HG03108 (cell line): ENCODE measurements at regions not wholly inside any gene's neighbourhood (a gene's known extent, or its start where the extent isn't known, plus 50 kb on each side); places are given as distances from the start of the nearest gene placed in this dataset.
"Not testable (repeated sequence)": the region's sequence is repeated elsewhere in the genome, so short reads cannot be mapped to it uniquely, and the experiment has no call there.

Experiments used
- ATAC-seq: cut with Tn5 transposase; IDR thresholded peaks from one replicate; pipeline ENCODE4 v1.9.1; 2021; ENCODE audit warnings: moderate library complexity; ENCODE audit not compliant: unreplicated experiment

GRCh38 chr3:24545887-24546286, 51.2 kb upstream of the THRB start:
- ATAC-seq: no peak

- ATAC-seq: no peak
These were observed 53.6 kb upstream of the THRB start for GRCh38 chr3:24548278-24548677.

- ATAC-seq: no peak
These were observed 55.9 kb upstream of the THRB start for GRCh38 chr3:24550588-24550987.

DNA sequence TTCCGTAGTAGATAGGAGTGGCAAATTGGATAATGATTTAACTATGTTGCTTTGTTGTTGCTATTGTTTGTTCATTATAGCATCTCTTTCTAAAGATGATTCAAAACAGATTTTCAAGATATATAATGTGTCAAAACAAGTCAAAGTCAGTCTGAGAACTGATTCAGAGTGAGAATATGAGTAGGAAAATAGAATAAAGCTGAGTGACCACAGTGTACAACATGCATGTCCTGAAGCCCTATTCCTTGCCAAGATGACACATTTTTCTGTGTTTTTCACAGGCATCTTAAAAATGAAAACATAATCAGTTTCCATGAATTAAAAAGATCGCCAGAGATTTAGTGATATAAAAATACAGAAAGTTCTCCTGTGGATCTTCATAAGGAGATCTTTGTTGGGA, 57.0 kb upstream of the THRB start:
- ATAC-seq: no peak

DNA sequence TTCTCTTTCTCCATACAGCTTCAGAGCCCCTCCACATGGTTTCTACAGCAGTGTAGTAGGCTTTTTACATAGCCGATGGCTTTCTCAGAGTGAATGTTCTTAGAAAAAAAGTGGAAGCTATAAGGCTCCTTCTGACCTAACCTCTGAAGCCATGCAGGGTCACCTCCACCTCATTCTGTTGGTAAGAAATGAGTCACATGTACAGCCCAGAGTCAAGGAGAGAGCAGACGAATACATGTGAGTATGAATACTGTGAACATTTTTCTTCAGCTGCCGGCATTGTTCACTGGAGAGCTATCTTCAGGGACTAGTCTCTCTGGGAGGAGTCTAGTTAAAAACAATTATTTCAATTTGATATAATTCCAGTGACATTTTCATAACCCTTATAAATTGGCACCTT, 68.2 kb upstream of the THRB start:
- no peak for ATAC-seq

DNA sequence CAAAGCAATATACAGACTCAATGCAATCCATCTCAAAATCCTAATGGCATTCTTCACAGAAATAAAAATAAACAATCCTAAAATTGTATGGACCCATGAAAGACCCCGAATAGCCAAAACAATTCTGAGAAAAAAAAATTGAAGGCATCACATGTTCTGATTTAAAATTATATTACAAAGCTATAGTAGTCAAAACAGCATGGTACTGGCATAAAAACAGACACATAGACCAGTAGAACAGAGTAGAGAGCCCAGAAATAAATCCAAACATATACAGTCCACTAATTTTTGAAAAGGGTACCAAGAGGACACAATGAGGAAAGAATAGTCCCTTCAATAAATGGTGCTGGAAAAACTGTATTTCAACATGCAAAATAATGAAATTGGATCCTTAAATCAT, 70.4 kb upstream of the THRB start:
- ATAC-seq: no peak

- no peak for ATAC-seq
These were observed 71.0 kb upstream of the THRB start for GRCh38 chr3:24565656-24566055.

DNA sequence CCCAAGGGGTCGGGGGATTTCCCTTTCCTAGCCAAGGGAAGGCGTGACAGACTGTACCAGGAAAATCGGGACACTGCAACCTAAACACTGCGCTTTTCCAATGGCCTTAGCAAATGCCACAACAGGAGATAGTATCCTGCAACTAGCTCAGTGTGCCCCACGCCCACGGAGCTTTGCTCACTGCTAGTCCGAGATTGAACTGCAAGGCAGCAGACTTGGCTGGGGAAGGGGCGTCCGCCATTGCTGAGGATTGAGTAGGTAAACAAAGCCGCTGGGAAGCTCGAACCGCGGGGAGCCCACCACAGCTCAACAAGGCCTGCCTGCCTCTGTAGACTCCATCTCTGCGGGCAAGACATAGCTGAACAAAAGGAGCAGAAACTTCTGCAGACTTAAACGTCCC, 72.3 kb upstream of the THRB start:
- ATAC-seq: no peak

GRCh38 chr3:24572409-24572808, 77.8 kb upstream of the THRB start:
- ATAC-seq: not testable (repeated sequence)

DNA sequence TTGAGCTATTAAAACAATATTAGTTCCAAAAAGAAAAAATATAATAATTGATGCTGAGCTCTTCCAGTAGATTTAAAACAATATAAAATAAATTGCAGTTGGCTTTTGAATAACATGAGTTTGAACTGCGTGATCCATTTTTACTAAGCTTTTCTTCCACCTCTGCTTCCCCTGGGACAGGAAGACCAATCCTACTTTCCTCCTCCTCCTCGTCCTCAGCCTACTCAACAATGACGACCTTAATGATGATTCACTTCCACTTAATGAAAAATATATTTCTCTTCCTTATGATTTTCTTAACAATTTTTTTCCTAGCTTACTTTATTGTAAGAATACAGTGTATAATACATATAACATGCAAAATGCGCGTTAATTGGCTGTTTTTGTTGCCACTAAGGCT, 78.9 kb upstream of the THRB start:
- no peak for ATAC-seq

DNA sequence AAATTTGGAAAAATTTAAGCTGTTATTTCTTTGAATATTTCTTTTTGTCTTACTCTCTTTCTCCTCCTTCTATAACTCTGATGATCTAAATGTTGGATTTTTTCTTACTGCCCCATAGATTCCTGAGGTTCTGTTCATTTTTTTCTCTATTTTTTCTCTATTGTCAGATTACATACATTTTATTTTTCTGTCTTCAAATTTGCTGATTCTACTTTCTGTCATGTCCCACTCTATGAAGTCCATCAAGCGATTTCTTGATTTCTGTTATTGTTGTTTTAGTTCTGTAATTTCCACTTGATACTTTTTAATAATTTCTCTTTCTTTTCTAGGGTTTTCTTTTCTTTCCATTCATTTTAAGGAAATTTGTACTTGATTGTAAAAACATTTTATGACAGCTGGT, 83.7 kb upstream of the THRB start:
- no peak for ATAC-seq

DNA sequence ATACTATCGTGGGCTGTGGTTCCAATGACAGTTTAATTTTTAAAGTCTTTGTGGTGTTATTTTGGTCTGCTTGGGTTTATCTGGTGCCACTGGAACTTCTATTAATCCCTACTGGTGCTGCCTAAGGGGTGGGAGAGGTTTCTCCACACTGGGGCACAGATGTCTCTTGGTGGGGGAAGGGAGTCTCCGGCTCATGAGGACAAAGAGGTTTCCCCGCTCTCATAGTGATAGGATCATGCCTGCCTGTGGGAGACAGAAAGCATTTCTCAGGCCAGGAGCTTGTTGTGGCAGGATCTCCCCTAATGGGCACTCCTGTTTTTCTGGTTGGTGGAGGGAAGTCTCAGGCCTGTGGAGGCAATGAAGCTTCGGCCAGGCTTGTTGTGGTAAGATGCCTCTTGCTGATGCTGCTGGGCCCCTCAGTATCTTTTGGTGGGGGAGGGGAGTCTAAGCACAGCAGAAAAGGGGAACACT, 84.3 kb upstream of the THRB start:
- no peak for ATAC-seq

DNA sequence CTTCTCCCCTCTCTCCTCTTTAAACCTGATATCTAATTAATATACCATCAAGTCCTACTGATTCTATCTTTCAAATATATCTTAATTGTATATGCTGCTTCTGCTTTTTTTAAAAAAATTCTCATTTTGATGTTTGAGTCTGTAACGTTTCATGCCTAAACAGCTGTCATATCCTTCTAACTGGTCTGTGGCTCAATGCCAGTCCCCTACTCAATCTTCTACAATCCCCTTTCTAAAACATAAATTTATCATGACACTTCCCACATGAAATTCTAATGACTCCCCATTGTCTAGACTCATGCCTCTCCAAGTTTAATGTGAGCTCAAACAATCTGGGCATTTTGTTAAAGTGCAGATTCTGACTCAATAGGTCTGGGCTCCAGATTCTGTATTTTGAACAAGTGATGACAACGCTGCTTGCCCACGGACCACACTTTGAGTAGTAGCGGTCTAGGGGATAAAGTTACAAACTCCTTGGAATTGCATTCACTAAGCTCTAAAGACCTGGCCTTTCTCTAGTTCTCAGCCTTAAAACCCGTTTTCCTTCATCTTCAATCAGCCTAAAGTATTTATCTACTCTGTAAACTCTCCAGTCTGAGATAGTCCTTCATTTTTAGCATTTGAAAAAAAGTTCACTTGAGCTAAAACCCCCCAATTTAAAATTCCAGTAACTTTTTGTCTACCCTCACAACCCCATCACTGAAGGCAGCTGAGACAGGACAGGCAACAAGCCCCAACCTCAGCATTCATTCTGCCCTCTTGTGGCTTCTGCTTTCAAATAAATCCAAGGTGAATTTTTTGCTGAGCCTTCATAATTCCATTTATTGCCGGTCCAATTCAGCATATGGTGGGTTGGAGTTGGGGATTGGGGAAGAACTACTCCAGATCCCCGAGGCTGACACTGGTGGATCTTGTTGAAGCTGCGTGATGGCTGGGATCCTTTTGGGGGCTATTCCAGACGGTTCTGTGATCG, 88.1 kb upstream of the THRB start:
- no peak for ATAC-seq

DNA sequence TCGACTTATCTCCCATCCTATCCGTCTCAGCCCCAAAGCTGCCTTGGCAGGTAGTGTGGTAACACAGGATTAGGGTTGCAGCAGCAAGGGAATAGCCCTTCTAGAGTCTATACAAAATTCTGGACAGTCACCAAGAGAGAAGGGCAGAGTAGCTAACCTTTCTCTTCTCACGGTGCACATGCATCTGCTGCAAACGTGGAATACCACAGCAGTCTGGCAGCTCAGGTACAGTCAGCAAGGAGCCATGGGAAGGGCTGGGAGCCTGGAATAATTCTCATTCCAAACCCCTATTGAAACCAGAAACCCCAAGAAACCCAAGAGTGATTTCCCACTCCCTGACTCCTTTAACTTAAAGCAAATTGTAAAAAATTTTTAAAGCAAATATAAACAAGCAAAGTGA, 92.3 kb upstream of the THRB start:
- ATAC-seq: no peak

DNA sequence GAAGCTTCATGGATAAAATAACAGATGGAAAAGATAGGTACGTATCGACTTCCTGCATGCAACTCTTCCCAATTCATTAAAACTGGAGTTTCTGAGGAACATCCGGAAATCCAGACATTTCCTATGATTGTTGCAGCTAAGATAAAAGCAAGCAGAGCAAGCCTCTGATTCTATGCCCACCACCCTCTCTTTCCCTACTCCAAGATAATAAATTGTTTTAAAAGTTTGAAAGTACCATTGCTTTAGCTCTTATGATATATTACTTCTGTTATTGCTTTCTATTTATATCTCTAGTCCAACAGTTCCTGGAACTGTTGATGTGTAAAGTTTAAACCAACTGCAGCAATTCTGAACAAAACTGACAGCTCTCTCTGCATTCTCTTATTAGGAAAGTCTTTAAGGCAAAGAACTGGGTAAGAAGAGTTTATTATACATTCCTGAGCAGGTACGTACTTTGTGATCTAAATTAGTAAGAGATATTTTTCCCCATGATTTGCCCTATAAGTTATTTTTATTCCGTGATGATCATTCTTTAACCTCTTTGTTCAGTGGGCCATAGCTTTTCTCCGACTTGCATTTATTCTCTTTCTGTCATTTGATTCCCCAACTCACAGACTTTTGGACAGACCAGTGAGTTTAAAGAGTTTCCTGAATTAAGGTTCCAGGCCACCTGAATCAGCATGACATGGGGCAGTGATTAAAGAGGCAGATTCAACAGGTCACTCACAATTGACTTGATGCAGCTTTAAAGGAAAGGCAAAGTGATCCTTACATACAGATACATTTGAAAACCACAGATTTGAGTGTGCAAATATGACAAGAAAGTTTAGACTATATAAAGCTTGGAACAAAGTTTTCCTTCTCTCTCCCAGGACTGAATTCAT, 94.2 kb upstream of the THRB start:
- no peak for ATAC-seq

- no peak for ATAC-seq
These were observed 94.8 kb upstream of the THRB start for GRCh38 chr3:24589513-24589851.

DNA sequence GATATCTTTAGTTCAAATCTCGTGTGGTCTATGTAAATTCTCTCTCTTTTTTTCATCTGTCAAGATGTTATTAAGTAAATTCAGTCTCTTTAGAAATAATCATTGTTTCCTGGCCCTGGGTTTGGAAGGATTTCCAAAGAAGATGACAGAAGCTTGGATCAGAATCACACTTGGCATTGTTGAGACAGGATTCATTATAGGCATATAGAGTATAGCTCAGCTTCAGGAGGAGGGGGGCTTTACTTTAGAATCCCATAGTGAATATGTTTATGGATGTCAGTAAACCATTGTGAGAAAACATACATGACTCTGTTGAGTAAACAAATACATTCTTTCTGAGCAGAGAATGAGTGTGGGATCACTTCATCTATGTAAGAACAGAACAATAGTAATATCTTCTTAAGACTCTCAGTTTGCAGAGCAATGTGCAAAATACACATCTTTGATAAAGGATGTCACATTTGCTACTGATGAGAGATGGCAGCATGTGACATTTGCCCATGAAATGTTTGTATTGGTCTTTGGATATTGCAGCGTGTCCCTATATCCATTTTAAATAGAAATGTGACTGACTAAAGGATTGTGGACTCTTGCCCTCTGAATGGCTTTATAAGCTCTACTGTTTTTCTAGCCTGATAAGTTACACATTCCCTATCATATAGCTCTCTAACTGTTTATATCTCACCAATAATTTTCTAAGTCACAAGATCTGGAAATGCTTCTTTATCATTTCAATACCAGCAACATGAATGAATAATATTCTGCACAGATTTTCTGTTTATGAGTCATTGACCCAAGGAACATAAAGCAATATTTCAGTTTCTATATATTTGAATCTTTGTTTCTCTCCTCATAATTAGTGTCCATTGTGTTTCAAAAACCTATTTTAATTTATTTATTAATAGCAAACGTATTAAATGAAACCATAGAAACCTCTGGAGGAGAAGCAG, 95.6 kb upstream of the THRB start:
- no peak for ATAC-seq

DNA sequence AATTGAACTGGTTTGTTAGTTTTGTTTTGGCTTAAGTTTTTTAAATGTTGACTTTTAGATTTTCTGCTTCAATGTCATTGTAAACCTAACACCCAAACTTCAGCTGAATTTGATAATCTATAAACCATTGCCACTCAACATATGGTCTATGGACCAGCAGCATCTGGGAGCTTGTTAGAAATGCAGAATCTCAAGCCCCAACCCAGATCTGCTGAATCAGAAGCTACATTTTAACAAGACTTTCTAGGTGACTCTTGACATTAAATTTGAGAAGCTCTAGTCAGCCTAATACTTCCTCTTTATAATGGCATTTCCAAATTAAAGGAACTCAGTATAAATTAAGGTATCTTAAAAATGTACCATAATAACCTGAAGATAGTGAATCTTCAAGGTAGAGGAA, 96.5 kb upstream of the THRB start:
- no peak for ATAC-seq

GRCh38 chr3:24591661-24592555, 97.3 kb upstream of the THRB start:
- ATAC-seq: no peak

- ATAC-seq: no peak
These were observed 99.5 kb upstream of the THRB start for GRCh38 chr3:24594161-24594560.
